Gastroesophageal sphincter (tissue), 4 donors: ENCODE measurements at regions not wholly inside any gene's neighbourhood (a gene's known extent, or its start where the extent isn't known, plus 50 kb on each side); places are given as distances from the start of the nearest gene placed in this dataset.
"Not testable (repeated sequence)": the region's sequence is repeated elsewhere in the genome, so short reads cannot be mapped to it uniquely, and the experiment has no call there.

Experiments
- ATAC-seq: fragments of 150-250 bp; one replicate; pipeline ENCODE4 v1.9.1; 2016; ENCODE audit warnings: mild to moderate bottlenecking, moderate library complexity
- H3K27ac ChIP-seq, 4 donors: fragments of 200-600 bp; sonication (generic) in 3 of 4; 1 replicate in 3 of 4; 2 replicates in 1 of 4; pipeline ENCODE4 v1.5.1; 2016 to 2019
- H3K27me3 ChIP-seq: fragments of 200-600 bp; sonication (generic); one replicate; pipeline ENCODE4 v1.5.1; 2019
- H3K36me3 ChIP-seq, 2 donors: fragments of 200-600 bp; sonication (generic); one replicate each; pipeline ENCODE4 v1.5.1; 2019; ENCODE audit warnings: control low read depth in 1 of 2
- H3K4me1 ChIP-seq, 3 donors: fragments of 200-600 bp; sonication (generic); 1 replicate in 2 of 3; 2 replicates in 1 of 3; pipeline ENCODE4 v1.5.1; 2016 to 2019; ENCODE audit warnings: control low read depth in 2 of 3
- H3K4me3 ChIP-seq, 2 donors: fragments of 200-600 bp; sonication (generic); one replicate each; pipeline ENCODE4 v1.5.1; 2019; ENCODE audit warnings: mild to moderate bottlenecking in 1 of 2, moderate library complexity in 1 of 2
- H3K9me3 ChIP-seq, 3 donors: fragments of 200-600 bp; sonication (generic); one replicate each; pipeline ENCODE4 v1.5.1; 2017 to 2019; ENCODE audit warnings: control low read depth in 2 of 3
- CTCF ChIP-seq, 4 experiments: fragments of 200-600 bp in 2 of 4; fragments of 450-650 bp in 2 of 4; sonication (generic) in 1 of 4; IDR thresholded peaks; one replicate each; pipeline ENCODE4 v1.5.1; 2017 to 2019; ENCODE audit warnings: antibody characterized with exemption in 4 of 4, mild to moderate bottlenecking in 2 of 4, moderate library complexity in 2 of 4
- EP300 ChIP-seq: sonication (generic); formaldehyde crosslinking; IDR thresholded peaks from one replicate; pipeline ENCODE4 v1.6.1; 2017; ENCODE audit warnings: antibody characterized with exemption, mild to moderate bottlenecking
- POLR2A ChIP-seq, 2 donors: fragments of 450-650 bp; IDR thresholded peaks; one replicate each; pipeline ENCODE4 v1.6.1; 2017; ENCODE audit warnings: antibody characterized with exemption in 2 of 2, mild to moderate bottlenecking in 2 of 2, moderate library complexity in 1 of 2
- POLR2AphosphoS5 ChIP-seq: sonication (generic); formaldehyde crosslinking; IDR thresholded peaks from one replicate; pipeline ENCODE4 v1.6.1; 2017; ENCODE audit warnings: antibody characterized with exemption
- WGBS, 2 donors: methylation state at CpG; one replicate each; pipeline ENCODE4 v1.1.5; 2018; ENCODE audit warnings: low coverage in 1 of 2; 5-methylcytosine and 5-hydroxymethylcytosine counted together

- Histone ChIP-seq H3K27ac (peak overlapping the region in 1 of 4 donors; percentile 17), H3K4me1 (peaks cover 3 to 47% (median 24%) of the 10 kb centered on the region in 3 donors), H3K36me3 (no peaks in the 10 kb centered on the region), H3K4me3 (no peak overlapping the region), H3K27me3 (no peaks in the 10 kb centered on the region), H3K9me3 (no peaks in the 10 kb centered on the region)
- WGBS, 2 donors: 0% methylated on average over 1 of the region's 16 CpGs; no CpG with 5 or more reads in 1 of the 2 donors
- no peak for TF ChIP-seq POLR2AphosphoS5
- no peak for TF ChIP-seq EP300
- TF ChIP-seq POLR2A (IDR thresholded peaks at IDR 0.05): no peak
- no peak for TF ChIP-seq CTCF (IDR thresholded peaks at IDR 0.05)
- peak; percentile 12 for ATAC-seq
Observed at GRCh38 chr2:239831001-239831731, 194.0 kb downstream of the NDUFA10 start.

GRCh38 chr2:239830121-239831000, 194.8 kb downstream of the NDUFA10 start:
- H3K4me3 ChIP-seq: no peak overlapping the region
- H3K9me3 ChIP-seq: no peaks in the 10 kb centered on the region
- peak overlapping the region in 1 of 4 donors; percentile 17 for H3K27ac ChIP-seq
- no peaks in the 10 kb centered on the region for H3K36me3 ChIP-seq
- ATAC-seq: no peak
- peaks cover 3 to 47% (median 24%) of the 10 kb centered on the region in 3 donors for H3K4me1 ChIP-seq
- TF ChIP-seq CTCF (IDR thresholded peaks at IDR 0.05) (no peak), POLR2AphosphoS5 (peak; percentile 43)
- 80 to 100% methylated on average over 1 of the region's 9 CpGs for WGBS, 2 donors
- H3K27me3 ChIP-seq: no peaks in the 10 kb centered on the region

GRCh38 chr2:239829326-239829725, 195.8 kb downstream of the NDUFA10 start:
- WGBS, 2 donors: 72 to 100% methylated on average over 1 to 12 of the region's 15 CpGs
- no peak overlapping the region for H3K27ac ChIP-seq

GRCh38 chr2:239828973-239829275, 196.2 kb downstream of the NDUFA10 start:
- H3K27me3 ChIP-seq, H3K27ac ChIP-seq, ATAC-seq, H3K4me3 ChIP-seq, H3K36me3 ChIP-seq, H3K9me3 ChIP-seq: not testable (repeated sequence)
- no CpG with 5 or more reads among the region's 12 CpGs for WGBS, 2 donors
- peaks cover 3 to 47% (median 24%) of the 10 kb centered on the region in 3 donors for H3K4me1 ChIP-seq

More at GRCh38 chr2:239829326-239829725, 195.8 kb downstream of the NDUFA10 start:
- Histone ChIP-seq H3K9me3 (no peaks in the 10 kb centered on the region), H3K36me3 (no peaks in the 10 kb centered on the region), H3K4me1 (peaks cover 3 to 47% (median 24%) of the 10 kb centered on the region in 3 donors), H3K4me3 (no peak overlapping the region), H3K27me3 (no peaks in the 10 kb centered on the region)
- ATAC-seq: no peak
- TF ChIP-seq CTCF (IDR thresholded peaks at IDR 0.05) (no peak), POLR2A (IDR thresholded peaks at IDR 0.05) (no peak), EP300 (no peak), POLR2AphosphoS5 (no peak)

GRCh38 chr2:239828192-239828972, 196.8 kb downstream of the NDUFA10 start:
- 56 to 71% methylated on average over 5 to 13 of the region's 20 CpGs for WGBS, 2 donors
- peaks cover 3 to 47% (median 24%) of the 10 kb centered on the region in 3 donors for H3K4me1 ChIP-seq
- TF ChIP-seq POLR2AphosphoS5 (no peak), POLR2A (IDR thresholded peaks at IDR 0.05) (no peak), EP300 (no peak), CTCF (IDR thresholded peaks at IDR 0.05) (no peak)
- no peaks in the 10 kb centered on the region for H3K9me3 ChIP-seq
- no peak for ATAC-seq
- no peaks in the 10 kb centered on the region for H3K27me3 ChIP-seq
- H3K27ac ChIP-seq: peak overlapping the region in 2 of 4 donors; percentile 31 to 36
- H3K36me3 ChIP-seq: no peaks in the 10 kb centered on the region
- H3K4me3 ChIP-seq: no peak overlapping the region
